H9 (cell line): ENCODE measurements at regions not wholly inside any gene's neighbourhood (a gene's known extent, or its start where the extent isn't known, plus 50 kb on each side); places are given as distances from the start of the nearest gene placed in this dataset.
"Not testable (repeated sequence)": the region's sequence is repeated elsewhere in the genome, so short reads cannot be mapped to it uniquely, and the experiment has no call there.

Experiments
- DNase-seq: peaks from one replicate; pipeline ENCODE4 v3.0.0-alpha.2; 2017
- H2AFZ ChIP-seq: one replicate; pipeline ENCODE4 v1.6.1; 2013; ENCODE audit warnings: mild to moderate bottlenecking, low read length, control low read depth, moderate library complexity
- H2AK5ac ChIP-seq: 2 replicates; pipeline ENCODE4 v1.6.1; 2013; ENCODE audit warnings: low read length, control low read depth, mixed read lengths; ENCODE audit not compliant: insufficient read length
- H2BK120ac ChIP-seq: one replicate; pipeline ENCODE4 v1.6.1; 2013; ENCODE audit warnings: low read depth, mild to moderate bottlenecking, low read length, control low read depth, inconsistent platforms; ENCODE audit not compliant: poor library complexity, severe bottlenecking
- H2BK12ac ChIP-seq: 2 replicates; pipeline ENCODE4 v1.6.1; 2013; ENCODE audit warnings: low read length, control low read depth, mixed read lengths, low read depth; ENCODE audit not compliant: insufficient read length
- H2BK15ac ChIP-seq: 2 replicates; pipeline ENCODE4 v1.6.1; 2013; ENCODE audit warnings: low read depth, low read length, control low read depth
- H2BK20ac ChIP-seq: one replicate; pipeline ENCODE4 v1.6.1; 2013; ENCODE audit warnings: low read depth, mild to moderate bottlenecking, low read length, control low read depth, inconsistent platforms; ENCODE audit not compliant: poor library complexity, severe bottlenecking
- H2BK5ac ChIP-seq: 2 replicates; pipeline ENCODE4 v1.6.1; 2013; ENCODE audit warnings: low read length, control low read depth, mixed read lengths; ENCODE audit not compliant: insufficient read length
- H3K14ac ChIP-seq: 2 replicates; pipeline ENCODE4 v1.6.1; 2013; ENCODE audit warnings: low read length, control low read depth; ENCODE audit not compliant: insufficient read depth
- H3K18ac ChIP-seq: 2 replicates; pipeline ENCODE4 v1.6.1; 2013; ENCODE audit warnings: low read depth, mild to moderate bottlenecking, mixed read lengths, low read length, control low read depth; ENCODE audit not compliant: insufficient read length
- H3K23ac ChIP-seq: 2 replicates; pipeline ENCODE4 v1.6.1; 2013; ENCODE audit warnings: low read length, control low read depth, mixed read lengths, low read depth; ENCODE audit not compliant: insufficient read length
- H3K23me2 ChIP-seq: 2 replicates; pipeline ENCODE4 v1.6.1; 2013; ENCODE audit warnings: low read depth, mild to moderate bottlenecking, mixed read lengths, low read length, control low read depth; ENCODE audit not compliant: insufficient read length, poor library complexity, severe bottlenecking
- H3K27ac ChIP-seq: 2 replicates; pipeline ENCODE4 v1.5.1; 2013; ENCODE audit warnings: low read length, control low read depth, mixed read lengths, low read depth; ENCODE audit not compliant: insufficient read length
- H3K27me3 ChIP-seq: 2 replicates; pipeline ENCODE4 v1.6.1; 2013; ENCODE audit warnings: low read length, control low read depth, inconsistent platforms; ENCODE audit not compliant: insufficient read depth
- H3K4ac ChIP-seq: 2 replicates; pipeline ENCODE4 v1.6.1; 2013; ENCODE audit warnings: low read depth, mild to moderate bottlenecking, control low read depth, inconsistent platforms, low read length, moderate library complexity
- H3K4me1 ChIP-seq: 2 replicates; pipeline ENCODE4 v1.6.1; 2013; ENCODE audit warnings: low read length, control low read depth, inconsistent platforms; ENCODE audit not compliant: insufficient read depth
- H3K4me2 ChIP-seq: 2 replicates; pipeline ENCODE4 v1.6.1; 2013; ENCODE audit warnings: low read length, control low read depth, mixed read lengths; ENCODE audit not compliant: insufficient read length, insufficient read depth
- H3K56ac ChIP-seq: 2 replicates; pipeline ENCODE4 v1.6.1; 2013; ENCODE audit warnings: low read depth, mild to moderate bottlenecking, mixed read lengths, low read length, control low read depth; ENCODE audit not compliant: insufficient read length
- H3K79me1 ChIP-seq: 2 replicates; pipeline ENCODE4 v1.6.1; 2013; ENCODE audit warnings: low read depth, mild to moderate bottlenecking, moderate library complexity, low read length, control low read depth, inconsistent platforms; ENCODE audit not compliant: insufficient read depth, poor library complexity, severe bottlenecking
- H3K79me2 ChIP-seq: 2 replicates; pipeline ENCODE4 v1.6.1; 2013; ENCODE audit warnings: low read length, control low read depth, inconsistent platforms; ENCODE audit not compliant: insufficient read depth
- H3K9ac ChIP-seq: 2 replicates; pipeline ENCODE4 v1.6.1; 2013; ENCODE audit warnings: low read length, control low read depth, mixed read lengths; ENCODE audit not compliant: insufficient read length; ENCODE audit errors: extremely low read depth
- H3K9me3 ChIP-seq: one replicate; pipeline ENCODE4 v1.6.1; 2013; ENCODE audit warnings: low read depth, low read length, inconsistent platforms; ENCODE audit not compliant: control insufficient read depth
- H3T11ph ChIP-seq: one replicate; pipeline ENCODE4 v1.6.1; 2013; ENCODE audit warnings: mild to moderate bottlenecking, low read length, control low read depth, inconsistent platforms
- H4K20me1 ChIP-seq: one replicate; pipeline ENCODE4 v1.6.1; 2013; ENCODE audit not compliant: control insufficient read depth, insufficient read length, insufficient read depth
- H4K5ac ChIP-seq: 2 replicates; pipeline ENCODE4 v1.6.1; 2013; ENCODE audit warnings: low read depth, mild to moderate bottlenecking, mixed read lengths, low read length, control low read depth; ENCODE audit not compliant: insufficient read length
- H4K8ac ChIP-seq: replicated peaks from 2 replicates; pipeline ENCODE4 v1.6.1; 2013; ENCODE audit warnings: low read length, control low read depth, mixed read lengths, low read depth; ENCODE audit not compliant: insufficient read length
- H4K91ac ChIP-seq: 2 replicates; pipeline ENCODE4 v1.6.1; 2013; ENCODE audit warnings: low read depth, mild to moderate bottlenecking, moderate library complexity, mixed read lengths, low read length, control low read depth; ENCODE audit not compliant: insufficient read length
- H3K27ac Mint-ChIP-seq, 3 experiments: 2 replicates in 2 of 3; 3 replicates in 1 of 3; pipeline ENCODE4 v1.8.0; 2020 to 2021; ENCODE audit warnings: mixed read lengths in 3 of 3, mild to moderate bottlenecking in 1 of 3, moderate library complexity in 1 of 3
- H3K27me3 Mint-ChIP-seq: 2 replicates; pipeline ENCODE4 v1.8.0; 2021; ENCODE audit warnings: low read depth, mild to moderate bottlenecking, moderate library complexity, mixed read lengths
- H3K36me3 Mint-ChIP-seq, 3 experiments: 2 replicates in 2 of 3; 3 replicates in 1 of 3; pipeline ENCODE4 v1.8.0; 2020 to 2021; ENCODE audit warnings: low read depth in 3 of 3, mixed read lengths in 3 of 3; ENCODE audit not compliant: insufficient read depth in 1 of 3
- H3K4me1 Mint-ChIP-seq, 2 experiments: 2 replicates each; pipeline ENCODE4 v1.8.0; 2020; ENCODE audit warnings: mixed read lengths in 2 of 2
- H3K4me3 Mint-ChIP-seq, 2 experiments: 2 replicates in 1 of 2; 3 replicates in 1 of 2; pipeline ENCODE4 v1.8.0; 2020 to 2021; ENCODE audit warnings: mild to moderate bottlenecking in 2 of 2, mixed read lengths in 2 of 2, moderate library complexity in 1 of 2
- H3K9me3 Mint-ChIP-seq, 2 experiments: 2 replicates in 1 of 2; 3 replicates in 1 of 2; pipeline ENCODE4 v1.8.0; 2020; ENCODE audit warnings: mild to moderate bottlenecking in 2 of 2, mixed read lengths in 2 of 2, moderate library complexity in 1 of 2
- WGBS: extraction: QIAGEN DNeasy Blood & Tissue Kit; methylation state at CpG from one replicate; pipeline ENCODE4 v1.1.7; 2013; ENCODE audit warnings: missing lambda C conversion rate, low lambda C conversion rate, mixed read lengths; ENCODE audit not compliant: insufficient read length; ENCODE audit errors: extremely low coverage; 5-methylcytosine and 5-hydroxymethylcytosine counted together
- TF ChIP-seq, protein P1 (sequence below): fragments of 200-600 bp; sonication (generic); conservative IDR thresholded peaks from 3 replicates; pipeline ENCODE4 v1.8.0; 2021; ENCODE audit warnings: antibody characterized with exemption, mild to moderate bottlenecking

DNA sequence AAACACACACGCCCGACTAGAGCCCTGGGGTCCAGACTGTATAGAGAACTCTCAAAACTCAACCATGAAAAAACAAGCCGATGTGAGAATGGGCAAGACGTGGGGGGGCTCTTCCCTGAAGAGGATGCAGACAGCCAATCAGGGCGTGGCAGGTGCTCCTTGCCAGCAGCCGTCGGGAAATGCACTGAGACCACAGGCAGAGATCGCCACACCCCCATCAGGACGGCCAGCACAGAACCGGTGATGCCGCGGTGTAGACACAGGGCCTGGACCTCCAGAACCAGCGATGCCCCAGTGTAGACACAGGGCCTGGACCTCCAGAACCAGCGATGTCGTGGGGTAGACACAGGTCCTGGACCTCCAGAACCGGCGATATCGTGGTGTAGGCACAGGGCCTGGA lies 169.2 kb downstream of the LAT start:
- Histone ChIP-seq H3K27ac (no peak overlapping the region), H3K56ac (no peak overlapping the region), H3K14ac (no peak overlapping the region), H2BK120ac (no peak overlapping the region), H4K20me1 (no peaks in the 10 kb centered on the region), H3K18ac (no peak overlapping the region), H2BK12ac (no peak overlapping the region), H3K4ac (no peak overlapping the region), H3T11ph (no peak overlapping the region), H3K23me2 (no peaks in the 10 kb centered on the region), H3K27me3 (no peaks in the 10 kb centered on the region), H2BK5ac (no peak overlapping the region), H4K5ac (no peak overlapping the region), H2BK15ac (no peak overlapping the region), H3K79me2 (no peaks in the 10 kb centered on the region), H3K23ac (no peak overlapping the region), H2AK5ac (no peak overlapping the region), H4K91ac (no peak overlapping the region), H2BK20ac (no peak overlapping the region), H3K9me3 (no peaks in the 10 kb centered on the region), H3K4me2 (no peak overlapping the region), H3K79me1 (no peaks in the 10 kb centered on the region), H3K9ac (no peak overlapping the region), H2AFZ (no peak overlapping the region), H4K8ac (no peak overlapping the region), H3K4me1 (no peaks in the 10 kb centered on the region)
- WGBS, result no CpG with 5 or more reads among the region's 18 CpGs
- TF ChIP-seq, protein P1, sequence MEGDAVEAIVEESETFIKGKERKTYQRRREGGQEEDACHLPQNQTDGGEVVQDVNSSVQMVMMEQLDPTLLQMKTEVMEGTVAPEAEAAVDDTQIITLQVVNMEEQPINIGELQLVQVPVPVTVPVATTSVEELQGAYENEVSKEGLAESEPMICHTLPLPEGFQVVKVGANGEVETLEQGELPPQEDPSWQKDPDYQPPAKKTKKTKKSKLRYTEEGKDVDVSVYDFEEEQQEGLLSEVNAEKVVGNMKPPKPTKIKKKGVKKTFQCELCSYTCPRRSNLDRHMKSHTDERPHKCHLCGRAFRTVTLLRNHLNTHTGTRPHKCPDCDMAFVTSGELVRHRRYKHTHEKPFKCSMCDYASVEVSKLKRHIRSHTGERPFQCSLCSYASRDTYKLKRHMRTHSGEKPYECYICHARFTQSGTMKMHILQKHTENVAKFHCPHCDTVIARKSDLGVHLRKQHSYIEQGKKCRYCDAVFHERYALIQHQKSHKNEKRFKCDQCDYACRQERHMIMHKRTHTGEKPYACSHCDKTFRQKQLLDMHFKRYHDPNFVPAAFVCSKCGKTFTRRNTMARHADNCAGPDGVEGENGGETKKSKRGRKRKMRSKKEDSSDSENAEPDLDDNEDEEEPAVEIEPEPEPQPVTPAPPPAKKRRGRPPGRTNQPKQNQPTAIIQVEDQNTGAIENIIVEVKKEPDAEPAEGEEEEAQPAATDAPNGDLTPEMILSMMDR, result no peak
- Mint-ChIP-seq H3K4me1 (peaks cover 20 to 28% of the 10 kb centered on the region in 2 experiments), H3K4me3 (no peak overlapping the region), H3K27ac (no peak overlapping the region; a peak in 1 of 7 replicates), H3K9me3 (no peaks in the 10 kb centered on the region), H3K36me3 (peaks cover 0 to 5% (median 1%) of the 10 kb centered on the region in 3 experiments; a peak in 1 of 7 replicates), H3K27me3 (no peaks in the 10 kb centered on the region)
- no peak for DNase-seq

DNA sequence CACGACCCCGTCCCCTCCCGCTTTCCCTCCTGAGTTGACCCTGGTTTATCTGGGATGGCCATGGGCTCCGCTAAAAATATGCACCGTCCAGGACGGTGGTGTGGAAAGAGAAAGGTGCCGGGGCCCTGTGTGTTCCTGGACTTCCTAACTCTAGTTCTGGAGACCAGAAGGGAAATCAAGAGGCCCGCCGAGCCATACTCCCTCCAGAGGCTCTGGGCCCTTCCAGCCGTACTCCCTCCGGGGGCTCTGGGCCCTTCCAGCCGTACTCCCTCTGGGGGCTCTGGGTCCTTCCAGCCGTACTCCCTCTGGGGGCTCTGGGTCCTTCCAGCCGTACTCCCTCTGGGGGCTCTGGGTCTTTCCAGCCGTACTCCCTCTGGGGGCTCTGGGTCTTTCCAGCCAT lies 168.5 kb downstream of the LAT start:
- H2BK15ac ChIP-seq, H3K9me3 ChIP-seq, H2BK120ac ChIP-seq, H3K23ac ChIP-seq, H3K4me1 ChIP-seq, H3K27me3 Mint-ChIP-seq, H3K9me3 Mint-ChIP-seq, H3K27me3 ChIP-seq, H3K9ac ChIP-seq, H2BK12ac ChIP-seq, H3K56ac ChIP-seq, H2AK5ac ChIP-seq, H4K91ac ChIP-seq, H3K27ac ChIP-seq, H4K20me1 ChIP-seq, H3K4me3 Mint-ChIP-seq, H3K23me2 ChIP-seq, H3K79me2 ChIP-seq, H3T11ph ChIP-seq, H4K8ac ChIP-seq, H3K4ac ChIP-seq, H3K79me1 ChIP-seq, H3K4me2 ChIP-seq, H3K36me3 Mint-ChIP-seq, H3K14ac ChIP-seq, H2BK5ac ChIP-seq, H3K27ac Mint-ChIP-seq, DNase-seq, H3K18ac ChIP-seq, H4K5ac ChIP-seq, H2AFZ ChIP-seq, H2BK20ac ChIP-seq: not testable (repeated sequence)
- H3K4me1 Mint-ChIP-seq, result peaks cover 20 to 28% of the 10 kb centered on the region in 2 experiments
- WGBS, result no CpG with 5 or more reads among the region's 15 CpGs
